Chondrocyte (in vitro differentiated cells): ENCODE measurements at regions not wholly inside any gene's neighbourhood (a gene's known extent, or its start where the extent isn't known, plus 50 kb on each side); places are given as distances from the start of the nearest gene placed in this dataset.

Experiments used
- DNase-seq: peaks from one replicate; pipeline ENCODE4 v3.0.0; 2021; ENCODE audit warnings: mixed read lengths, low spot score
- H3K27ac Mint-ChIP-seq: one replicate; pipeline ENCODE4 v1.8.0; 2021; ENCODE audit warnings: mild to moderate bottlenecking, moderate library complexity, mixed read lengths; ENCODE audit not compliant: unreplicated experiment
- H3K27me3 Mint-ChIP-seq: 2 replicates; pipeline ENCODE4 v1.8.0; 2021; ENCODE audit warnings: low read depth, mixed read lengths
- H3K36me3 Mint-ChIP-seq: 2 replicates; pipeline ENCODE4 v1.8.0; 2021; ENCODE audit warnings: low read depth, mixed read lengths
- H3K4me1 Mint-ChIP-seq: 2 replicates; pipeline ENCODE4 v1.8.0; 2021; ENCODE audit warnings: low read depth, mild to moderate bottlenecking, mixed read lengths
- H3K4me3 Mint-ChIP-seq: one replicate; pipeline ENCODE4 v1.8.0; 2021; ENCODE audit warnings: mild to moderate bottlenecking, moderate library complexity, mixed read lengths; ENCODE audit not compliant: unreplicated experiment
- H3K9me3 Mint-ChIP-seq: 2 replicates; pipeline ENCODE4 v1.8.0; 2021; ENCODE audit warnings: low read depth, mixed read lengths
- TF ChIP-seq, protein P1 (sequence below): fragments of 200-600 bp; sonication (generic); IDR thresholded peaks from 2 replicates; pipeline ENCODE4 v1.5.0; 2021; ENCODE audit warnings: antibody characterized with exemption, mild to moderate bottlenecking, moderate library complexity

DNA sequence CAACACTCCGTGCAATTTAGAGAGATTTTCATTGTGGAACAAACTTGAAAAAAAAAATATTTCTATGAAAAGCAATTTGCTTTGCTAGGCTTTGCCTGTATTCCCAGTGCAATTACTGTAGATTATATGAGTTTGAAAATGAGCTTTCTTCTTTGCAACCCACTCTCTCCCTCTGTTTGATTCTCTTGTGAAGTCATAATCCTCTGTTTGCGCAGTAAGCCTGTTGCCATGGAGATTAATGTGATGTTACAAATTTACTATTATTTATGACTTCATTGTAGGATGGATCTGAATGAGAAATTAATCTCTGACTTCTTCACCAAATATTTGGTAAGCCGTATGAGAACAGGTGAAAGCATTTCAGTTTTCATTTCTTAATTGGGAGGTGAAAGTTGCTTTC is 320.3 kb downstream of the SPATA31D1 start:
- no peaks in the 10 kb centered on the region for H3K4me1 Mint-ChIP-seq
- H3K9me3 Mint-ChIP-seq, result peaks cover 11% of the 10 kb centered on the region
- TF ChIP-seq, protein P1, sequence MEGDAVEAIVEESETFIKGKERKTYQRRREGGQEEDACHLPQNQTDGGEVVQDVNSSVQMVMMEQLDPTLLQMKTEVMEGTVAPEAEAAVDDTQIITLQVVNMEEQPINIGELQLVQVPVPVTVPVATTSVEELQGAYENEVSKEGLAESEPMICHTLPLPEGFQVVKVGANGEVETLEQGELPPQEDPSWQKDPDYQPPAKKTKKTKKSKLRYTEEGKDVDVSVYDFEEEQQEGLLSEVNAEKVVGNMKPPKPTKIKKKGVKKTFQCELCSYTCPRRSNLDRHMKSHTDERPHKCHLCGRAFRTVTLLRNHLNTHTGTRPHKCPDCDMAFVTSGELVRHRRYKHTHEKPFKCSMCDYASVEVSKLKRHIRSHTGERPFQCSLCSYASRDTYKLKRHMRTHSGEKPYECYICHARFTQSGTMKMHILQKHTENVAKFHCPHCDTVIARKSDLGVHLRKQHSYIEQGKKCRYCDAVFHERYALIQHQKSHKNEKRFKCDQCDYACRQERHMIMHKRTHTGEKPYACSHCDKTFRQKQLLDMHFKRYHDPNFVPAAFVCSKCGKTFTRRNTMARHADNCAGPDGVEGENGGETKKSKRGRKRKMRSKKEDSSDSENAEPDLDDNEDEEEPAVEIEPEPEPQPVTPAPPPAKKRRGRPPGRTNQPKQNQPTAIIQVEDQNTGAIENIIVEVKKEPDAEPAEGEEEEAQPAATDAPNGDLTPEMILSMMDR, result no peak
- no peaks in the 10 kb centered on the region for H3K27me3 Mint-ChIP-seq
- DNase-seq, result no peak
- H3K4me3 Mint-ChIP-seq, result no peak overlapping the region
- no peak overlapping the region for H3K27ac Mint-ChIP-seq
- no peaks in the 10 kb centered on the region for H3K36me3 Mint-ChIP-seq

DNA sequence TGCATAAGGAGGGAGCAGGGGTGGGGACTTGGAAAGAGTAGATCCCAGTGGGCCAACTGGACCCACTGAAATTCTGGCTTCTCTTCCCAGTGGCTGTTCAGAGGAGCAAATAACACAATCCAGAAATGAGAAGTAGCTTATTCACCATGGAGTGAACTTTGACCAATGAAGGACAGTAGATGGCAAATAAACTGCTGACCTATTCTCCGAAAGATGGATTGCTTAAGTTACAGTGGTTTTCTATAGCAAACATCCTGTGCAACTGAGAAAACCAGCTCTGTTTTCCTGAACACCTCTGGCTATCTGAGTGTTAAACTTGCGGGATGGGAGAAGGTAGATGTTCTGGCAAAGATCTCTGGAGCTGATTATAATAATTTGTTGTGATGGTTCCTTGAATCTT is 325.1 kb downstream of the SPATA31D1 start:
- H3K27ac Mint-ChIP-seq, result no peak overlapping the region
- H3K27me3 Mint-ChIP-seq, result no peaks in the 10 kb centered on the region
- peaks cover 11% of the 10 kb centered on the region for H3K9me3 Mint-ChIP-seq
- H3K4me3 Mint-ChIP-seq, result no peak overlapping the region
- no peaks in the 10 kb centered on the region for H3K4me1 Mint-ChIP-seq
- H3K36me3 Mint-ChIP-seq, result no peaks in the 10 kb centered on the region
- TF ChIP-seq, protein P1, result no peak
- DNase-seq, result no peak

DNA sequence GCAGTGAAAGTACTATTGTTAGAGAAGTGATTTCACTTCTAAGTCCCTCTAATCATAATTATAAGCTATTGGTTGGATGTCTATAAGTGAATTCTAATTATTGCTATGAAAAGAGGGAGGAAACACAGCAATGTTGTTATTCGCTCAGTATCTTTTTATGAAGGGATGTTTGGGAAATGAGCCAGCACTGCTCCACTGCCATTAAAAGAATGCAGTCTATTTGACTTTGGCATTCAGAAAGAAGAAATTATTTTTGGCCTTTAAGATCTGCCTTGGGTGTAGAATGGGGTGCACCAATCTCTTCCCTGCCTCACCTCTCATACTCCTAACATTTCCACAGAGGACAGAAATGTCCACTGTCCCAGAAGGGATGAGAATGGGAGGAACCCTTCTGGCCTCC is 332.0 kb downstream of the SPATA31D1 start:
- Mint-ChIP-seq H3K27ac (no peak overlapping the region), H3K9me3 (peaks cover 20% of the 10 kb centered on the region), H3K4me3 (no peak overlapping the region), H3K4me1 (peaks cover 11% of the 10 kb centered on the region), H3K36me3 (peaks cover 5% of the 10 kb centered on the region), H3K27me3 (no peaks in the 10 kb centered on the region)
- TF ChIP-seq, protein P1, result no peak
- DNase-seq, result no peak

DNA sequence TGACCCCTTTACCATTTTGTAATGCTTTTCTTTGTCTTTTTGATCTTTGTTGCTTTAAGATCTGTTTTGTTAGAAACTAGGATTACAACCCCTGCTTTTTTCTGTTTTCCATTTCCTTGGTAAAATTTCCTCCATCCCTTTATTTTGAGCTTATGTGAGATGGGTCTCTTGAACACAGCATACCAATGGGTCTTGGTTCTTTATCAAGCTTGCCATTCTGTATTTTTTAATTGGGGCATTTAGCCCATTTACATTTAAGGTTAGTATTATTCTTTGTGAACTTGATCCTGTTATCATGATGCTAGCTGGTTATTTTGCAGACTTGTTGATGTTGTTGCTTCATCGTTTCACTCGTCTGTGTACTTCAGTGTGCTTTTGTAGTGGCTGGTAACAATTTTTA is 337.3 kb downstream of the SPATA31D1 start:
- no peak for DNase-seq
- no peak overlapping the region for H3K4me3 Mint-ChIP-seq
- peaks cover 11% of the 10 kb centered on the region for H3K36me3 Mint-ChIP-seq
- H3K27ac Mint-ChIP-seq, result no peak overlapping the region
- peaks cover 6% of the 10 kb centered on the region for H3K4me1 Mint-ChIP-seq
- TF ChIP-seq, protein P1, result no peak
- peaks cover 34% of the 10 kb centered on the region for H3K9me3 Mint-ChIP-seq
- no peaks in the 10 kb centered on the region for H3K27me3 Mint-ChIP-seq

DNA sequence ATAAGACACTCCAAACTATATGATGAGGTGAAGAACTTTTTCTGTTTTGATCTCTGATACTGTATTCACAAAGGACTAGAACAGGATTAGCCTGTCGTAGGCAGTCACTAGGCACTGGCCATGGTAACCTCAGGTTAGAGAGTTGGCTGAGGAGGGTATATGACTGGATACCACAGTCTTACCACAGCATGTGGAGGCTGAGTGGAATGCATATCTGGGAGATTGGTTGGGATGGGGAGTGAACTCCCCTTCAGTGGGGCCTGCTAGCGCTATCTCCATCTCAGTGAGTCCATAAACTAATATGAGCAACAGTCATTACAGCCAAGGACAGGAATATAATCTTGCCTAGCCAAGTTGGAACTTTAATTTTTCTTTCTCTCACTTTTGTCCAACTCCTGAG is 339.1 kb downstream of the SPATA31D1 start:
- no peaks in the 10 kb centered on the region for H3K27me3 Mint-ChIP-seq
- H3K9me3 Mint-ChIP-seq, result peaks cover 26% of the 10 kb centered on the region
- DNase-seq, result no peak
- H3K4me1 Mint-ChIP-seq, result peaks cover 11% of the 10 kb centered on the region
- H3K36me3 Mint-ChIP-seq, result peaks cover 11% of the 10 kb centered on the region
- TF ChIP-seq, protein P1, result no peak
- no peak overlapping the region for H3K4me3 Mint-ChIP-seq
- no peak overlapping the region for H3K27ac Mint-ChIP-seq
